Kidney (tissue), 13 donors: ENCODE measurements at regions not wholly inside any gene's neighbourhood (a gene's known extent, or its start where the extent isn't known, plus 50 kb on each side); places are given as distances from the start of the nearest gene placed in this dataset.
A peak's percentile ranks its signal among the peaks of the same experiment; 100 is the strongest.

Experiments used
- DNase-seq, 5 donors: peaks; one replicate each; pipeline ENCODE4 v3.0.0-alpha.2; 2013 to 2020
- FAIRE-seq: peaks from 2 replicates; lab custom pipeline; 2012; peaks lifted over from hg19 to GRCh38; lab: Jason Lieb, UNC
- H3K27ac ChIP-seq, 2 donors: one replicate each; pipeline ENCODE4 v1.7.0; 2013; ENCODE audit warnings: low read depth in 2 of 2, low read length in 2 of 2, inconsistent platforms in 1 of 2
- H3K27me3 ChIP-seq: one replicate; pipeline ENCODE4 v1.7.1; 2013; ENCODE audit warnings: low read length, inconsistent platforms; ENCODE audit not compliant: control insufficient read depth, insufficient read depth
- H3K36me3 ChIP-seq, 3 donors: one replicate each; pipeline versions ENCODE4 v1.7.0 to v1.7.1; 2013; ENCODE audit warnings: low read length in 3 of 3, control low read depth in 1 of 3, inconsistent platforms in 1 of 3; ENCODE audit not compliant: insufficient read depth in 3 of 3, control insufficient read depth in 2 of 3
- H3K4me1 ChIP-seq, 3 donors: one replicate each; pipeline versions ENCODE4 v1.7.0 to v1.7.1; 2013; ENCODE audit warnings: low read length in 3 of 3, inconsistent platforms in 1 of 3, low read depth in 1 of 3; ENCODE audit not compliant: control insufficient read depth in 2 of 3, insufficient read depth in 2 of 3
- H3K4me3 ChIP-seq, 3 donors: one replicate each; pipeline versions ENCODE4 v1.7.0 to v1.8.1; 2013; ENCODE audit warnings: low read length in 3 of 3, control low read depth in 1 of 3, inconsistent platforms in 1 of 3
- H3K9ac ChIP-seq, 3 donors: one replicate each; pipeline versions ENCODE4 v1.7.0 to v1.7.1; 2013; ENCODE audit warnings: low read length in 3 of 3, control low read depth in 1 of 3, inconsistent platforms in 1 of 3
- H3K9me3 ChIP-seq, 3 donors: one replicate each; pipeline versions ENCODE4 v1.7.0 to v1.7.1; 2013; ENCODE audit warnings: low read length in 3 of 3, control low read depth in 1 of 3, inconsistent platforms in 1 of 3; ENCODE audit not compliant: control insufficient read depth in 2 of 3, insufficient read depth in 1 of 3
- intact Hi-C: fragments of 100-400 bp; cut with DNase I; formaldehyde crosslinking; loops from one replicate; pipeline ENCODE4 v1.11.1; 2022
- TF ChIP-seq, protein P1 (sequence below): IDR thresholded peaks from 3 replicates; pipeline ENCODE4 v1.5.1; 2012; ENCODE audit warnings: mild to moderate bottlenecking, moderate library complexity, borderline replicate concordance; ENCODE audit not compliant: insufficient read depth; ENCODE audit errors: extremely low read depth
- donor health status: control.
- donor health status: control.
- donor health status: control.
- donor health status: control.
- donor health status: control.
- donor health status: DM: yes; HTN: yes; CAD: no.
- donor health status: Normal renal cell carcinoma (clear cell type).

- Histone ChIP-seq H3K9me3 (peaks cover 0 to 6% (median 0%) of the 10 kb centered on the region in 3 donors), H3K9ac (no peak overlapping the region), H3K27ac (no peak overlapping the region), H3K4me3 (no peak overlapping the region), H3K36me3 (no peaks in the 10 kb centered on the region), H3K4me1 (no peaks in the 10 kb centered on the region), H3K27me3 (no peaks in the 10 kb centered on the region)
- FAIRE-seq (no peak), DNase-seq (no peak)
- intact Hi-C loops = no loop called here
- TF ChIP-seq, protein P1, sequence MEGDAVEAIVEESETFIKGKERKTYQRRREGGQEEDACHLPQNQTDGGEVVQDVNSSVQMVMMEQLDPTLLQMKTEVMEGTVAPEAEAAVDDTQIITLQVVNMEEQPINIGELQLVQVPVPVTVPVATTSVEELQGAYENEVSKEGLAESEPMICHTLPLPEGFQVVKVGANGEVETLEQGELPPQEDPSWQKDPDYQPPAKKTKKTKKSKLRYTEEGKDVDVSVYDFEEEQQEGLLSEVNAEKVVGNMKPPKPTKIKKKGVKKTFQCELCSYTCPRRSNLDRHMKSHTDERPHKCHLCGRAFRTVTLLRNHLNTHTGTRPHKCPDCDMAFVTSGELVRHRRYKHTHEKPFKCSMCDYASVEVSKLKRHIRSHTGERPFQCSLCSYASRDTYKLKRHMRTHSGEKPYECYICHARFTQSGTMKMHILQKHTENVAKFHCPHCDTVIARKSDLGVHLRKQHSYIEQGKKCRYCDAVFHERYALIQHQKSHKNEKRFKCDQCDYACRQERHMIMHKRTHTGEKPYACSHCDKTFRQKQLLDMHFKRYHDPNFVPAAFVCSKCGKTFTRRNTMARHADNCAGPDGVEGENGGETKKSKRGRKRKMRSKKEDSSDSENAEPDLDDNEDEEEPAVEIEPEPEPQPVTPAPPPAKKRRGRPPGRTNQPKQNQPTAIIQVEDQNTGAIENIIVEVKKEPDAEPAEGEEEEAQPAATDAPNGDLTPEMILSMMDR = no peak
Observed at GRCh38 chr1:38615680-38616079, 243.9 kb downstream of the RRAGC start.

DNA sequence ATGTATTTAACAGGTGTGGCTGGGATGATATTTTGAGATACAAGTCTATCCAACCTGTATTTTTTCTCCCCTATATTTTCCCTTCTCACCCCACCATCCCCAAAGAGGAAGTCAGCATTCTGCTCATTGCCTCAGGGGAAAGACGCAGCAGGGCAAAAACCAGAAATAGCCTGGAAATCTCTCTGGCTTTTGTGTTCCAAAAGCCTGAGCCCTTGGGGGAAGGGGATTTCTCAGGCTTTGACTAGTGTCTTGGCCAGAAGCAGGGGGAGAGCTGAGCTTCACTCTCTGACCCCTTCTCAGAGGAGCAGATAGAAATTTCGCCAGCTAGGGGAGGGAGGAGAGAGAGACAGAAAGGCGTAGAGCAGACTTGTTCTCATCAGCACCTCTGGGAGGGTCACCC is 244.7 kb downstream of the RRAGC start:
- TF ChIP-seq, protein P1 = no peak
- no peak for DNase-seq
- intact Hi-C loops = no loop called here

DNA sequence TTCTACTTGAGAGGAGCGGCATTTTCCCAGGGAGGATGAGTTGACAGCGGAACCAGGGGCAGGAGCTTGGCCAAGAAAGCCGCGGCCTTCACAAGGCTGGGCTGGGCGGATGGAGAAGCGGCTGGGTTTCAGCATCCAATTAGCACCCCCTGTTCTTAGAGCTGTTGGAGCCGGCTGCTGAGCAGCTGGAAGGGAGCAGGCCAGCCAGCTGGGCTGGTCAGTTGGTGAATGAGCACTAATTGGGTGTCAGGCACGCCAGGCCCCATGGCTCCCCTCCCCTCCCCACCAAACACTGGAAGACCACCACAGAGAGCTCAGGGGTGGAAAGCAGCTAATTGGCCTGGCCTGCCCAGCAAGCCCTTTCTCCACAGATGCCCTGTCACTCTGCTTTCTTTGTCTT is 245.6 kb downstream of the RRAGC start:
- TF ChIP-seq, protein P1 = no peak
- H3K9me3 ChIP-seq = peaks cover 0 to 6% (median 0%) of the 10 kb centered on the region in 3 donors
- no peaks in the 10 kb centered on the region for H3K27me3 ChIP-seq
- FAIRE-seq (no peak), DNase-seq (peak in 2 of 5 donors; percentile 33 to 84)
- H3K4me1 ChIP-seq = no peaks in the 10 kb centered on the region
- H3K4me3 ChIP-seq = no peak overlapping the region
- H3K36me3 ChIP-seq = no peaks in the 10 kb centered on the region
- intact Hi-C loops = no loop called here
- no peak overlapping the region for H3K27ac ChIP-seq
- no peak overlapping the region for H3K9ac ChIP-seq

More for the DNA sequence above, 244.7 kb downstream of the RRAGC start:
- no peaks in the 10 kb centered on the region for H3K27me3 ChIP-seq
- H3K4me1 ChIP-seq = no peaks in the 10 kb centered on the region
- no peak overlapping the region for H3K9ac ChIP-seq
- peaks cover 0 to 6% (median 0%) of the 10 kb centered on the region in 3 donors for H3K9me3 ChIP-seq
- H3K27ac ChIP-seq = no peak overlapping the region
- no peak for FAIRE-seq
- H3K36me3 ChIP-seq = no peaks in the 10 kb centered on the region
- no peak overlapping the region for H3K4me3 ChIP-seq

DNA sequence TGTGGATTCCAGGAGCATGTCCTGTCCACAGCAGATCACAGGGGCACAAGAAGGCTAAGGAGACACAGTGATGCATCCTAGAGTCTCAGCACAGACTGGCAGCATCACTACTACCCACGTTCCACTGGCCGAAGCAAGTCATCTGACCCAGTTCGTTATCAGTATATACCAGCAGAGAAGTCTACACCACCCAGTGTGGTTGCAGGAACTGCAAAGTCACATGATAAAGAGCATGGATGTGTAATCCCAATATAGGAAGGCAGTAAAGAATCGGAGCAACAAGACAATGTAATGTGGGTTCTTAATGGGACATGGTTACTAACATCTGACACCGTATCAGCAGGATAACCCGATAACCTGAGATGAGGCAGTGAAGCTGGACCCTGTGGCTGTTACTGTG is 246.6 kb downstream of the RRAGC start:
- H3K9ac ChIP-seq = no peak overlapping the region
- peaks cover 0 to 6% (median 0%) of the 10 kb centered on the region in 3 donors for H3K9me3 ChIP-seq
- H3K4me1 ChIP-seq = peaks cover 0 to 3% (median 0%) of the 10 kb centered on the region in 3 donors
- no peak overlapping the region for H3K27ac ChIP-seq
- no peaks in the 10 kb centered on the region for H3K36me3 ChIP-seq
- DNase-seq (no peak), FAIRE-seq (no peak)
- intact Hi-C loops = no loop called here
- no peaks in the 10 kb centered on the region for H3K27me3 ChIP-seq
- H3K4me3 ChIP-seq = no peak overlapping the region
- TF ChIP-seq, protein P1 = no peak
